ENCODE measurements at regions not wholly inside any gene's neighbourhood (a gene's known extent, or its start where the extent isn't known, plus 50 kb on each side); places are given as distances from the start of the nearest gene placed in this dataset.

- Histone ChIP-seq H3K4me1 (ENCODE audit: insufficient read depth, low read length) (no peaks in the 10 kb centered on the region), H3K27me3 (ENCODE audit: control insufficient read depth in 1 of 2, insufficient read depth in 2 of 2, low read length in 2 of 2) (no peaks in the 10 kb centered on the region; a peak in 1 of 5 replicates), H3K27ac (ENCODE audit: extremely low read length, insufficient read depth, low read length) (no peak overlapping the region), H3K4me2 (ENCODE audit: low read depth, low read length) (no peak overlapping the region), H3K9me3 (ENCODE audit: low read length) (no peaks in the 10 kb centered on the region), H3K4me3 (replicated peaks in 1 of 3; ENCODE audit: insufficient read depth in 1 of 3, low read depth in 2 of 3, low read length in 3 of 3) (no peak overlapping the region), H2AFZ (ENCODE audit: low read length) (no peak overlapping the region), H3K36me3 (replicated peaks in 1 of 2; ENCODE audit: control insufficient read depth in 1 of 2, insufficient read depth in 2 of 2, low read length in 2 of 2) (no peaks in the 10 kb centered on the region), H3K79me2 (ENCODE audit: insufficient read depth, low read length) (no peaks in the 10 kb centered on the region), H4K20me1 (ENCODE audit: insufficient read depth, low read length) (no peaks in the 10 kb centered on the region), H3K9ac (ENCODE audit: insufficient read depth, low read depth, low read length) (no peak overlapping the region)
- BruUV-seq (replicated peaks), result no TSS peak
- DNase-seq (ENCODE audit: low spot score) (no peak), FAIRE-seq (no peak), ATAC-seq (no peak)
- intact Hi-C loops (cut with micrococcal nuclease; ENCODE audit: unreplicated experiment), result no loop called here
- in situ Hi-C loops (cut with HindIII; ENCODE audit: extremely low pct_ligation_motif_present, low pct_unique_long_range_greater_than_20kb), result no loop called here
- 96% methylated on average over 6 of the region's 6 CpGs for WGBS (ENCODE audit: low lambda C conversion rate)
- ChIA-PET POLR2A (no interaction called here), CTCF (ENCODE audit: low intra/inter-chr PET ratio, low total read pairs) (no interaction called here)
- no peak for TF ChIP-seq NFIC (IDR thresholded peaks at IDR 0.05; ENCODE audit: low read length)
- no peak for TF ChIP-seq HMGXB4 (CRISPR knock-in tag; IDR thresholded peaks at IDR 0.05; ENCODE audit: borderline replicate concordance in 1 of 2, low read depth in 1 of 2)
- no peak for TF ChIP-seq ZSCAN29 (CRISPR knock-in tag; conservative IDR thresholded peaks at IDR 0.05)
- no peak for TF ChIP-seq POLR2AphosphoS2 (IDR thresholded peaks at IDR 0.05; ENCODE audit: low read depth, low read length)
- no peak for TF ChIP-seq ZNF33A (CRISPR knock-in tag; IDR thresholded peaks at IDR 0.05; ENCODE audit: borderline replicate concordance)
- TF ChIP-seq ZNF12 (CRISPR knock-in tag; IDR thresholded peaks at IDR 0.05), result no peak
Observed at GRCh38 chr18:23336101-23336500, 117.0 kb upstream of the RIOK3 start.
